NT2/D1 (cell line): ENCODE measurements at regions not wholly inside any gene's neighbourhood (a gene's known extent, or its start where the extent isn't known, plus 50 kb on each side); places are given as distances from the start of the nearest gene placed in this dataset.
"Not testable (repeated sequence)": the region's sequence is repeated elsewhere in the genome, so short reads cannot be mapped to it uniquely, and the experiment has no call there.

Experiments
- DNase-seq: peaks from one replicate; pipeline ENCODE4 v3.0.0-alpha.2; 2011; ENCODE audit warnings: low read depth, low spot score
- H3K27me3 ChIP-seq: 2 replicates; pipeline ENCODE4 v1.6.0; 2011; ENCODE audit warnings: mild to moderate bottlenecking; ENCODE audit not compliant: insufficient read length, insufficient read depth
- H3K36me3 ChIP-seq: 2 replicates; pipeline ENCODE4 v1.6.1; 2011; ENCODE audit warnings: mild to moderate bottlenecking, low read length, mixed read lengths; ENCODE audit not compliant: insufficient read depth, insufficient read length
- H3K4me1 ChIP-seq: 2 replicates; pipeline ENCODE4 v1.5.1; 2011; ENCODE audit not compliant: insufficient read depth, insufficient read length
- H3K4me3 ChIP-seq: 2 replicates; pipeline ENCODE4 v1.5.1; 2011; ENCODE audit warnings: low read depth; ENCODE audit not compliant: insufficient read length
- H3K9ac ChIP-seq: 2 replicates; pipeline ENCODE4 v1.6.0; 2011; ENCODE audit warnings: low read depth; ENCODE audit not compliant: insufficient read length
- H3K9me3 ChIP-seq: 2 replicates; pipeline ENCODE4 v1.5.1; 2011; ENCODE audit warnings: mild to moderate bottlenecking, low read length; ENCODE audit not compliant: insufficient read depth
- SUZ12 ChIP-seq: IDR thresholded peaks from 2 replicates; pipeline ENCODE4 v1.6.1; 2011; ENCODE audit not compliant: insufficient read length, insufficient read depth; ENCODE audit errors: extremely low read depth
- YY1 ChIP-seq: IDR thresholded peaks from 2 replicates; pipeline ENCODE4 v1.6.1; 2011; ENCODE audit not compliant: insufficient read length, insufficient read depth
- ZNF274 ChIP-seq: IDR thresholded peaks from 2 replicates; pipeline ENCODE4 v1.6.1; 2011; ENCODE audit warnings: mild to moderate bottlenecking, low read depth, low read length

DNA sequence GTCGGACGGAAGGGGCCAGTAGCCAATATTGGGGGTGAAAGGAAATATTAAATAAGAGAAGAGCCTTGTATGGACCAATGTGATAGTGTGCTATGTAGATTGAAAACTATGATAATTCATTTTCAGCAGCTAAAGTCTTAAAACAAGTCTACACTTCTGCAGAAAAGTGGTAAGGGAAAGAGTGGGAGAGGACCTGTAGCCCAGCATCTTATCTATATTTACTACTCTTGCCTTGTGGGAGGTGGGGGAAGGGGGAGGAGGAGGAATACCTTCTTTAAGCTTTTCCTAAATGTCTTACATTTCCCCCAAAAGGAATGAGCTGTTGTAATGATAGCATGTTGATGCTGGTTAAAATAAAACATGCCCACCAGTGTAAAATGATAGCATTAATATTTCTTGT, 220.0 kb upstream of the SPRY1 start:
- Histone ChIP-seq H3K36me3 (no peaks in the 10 kb centered on the region), H3K27me3 (no peaks in the 10 kb centered on the region), H3K4me1 (no peaks in the 10 kb centered on the region), H3K9ac (no peak overlapping the region), H3K9me3 (no peaks in the 10 kb centered on the region), H3K4me3 (no peak overlapping the region)
- TF ChIP-seq ZNF274 (no peak), YY1 (no peak), SUZ12 (no peak)
- no peak for DNase-seq

GRCh38 chr4:123182289-123182688, 214.3 kb upstream of the SPRY1 start:
- DNase-seq: no peak
- no peak for TF ChIP-seq ZNF274
- no peak for TF ChIP-seq YY1
- no peak for TF ChIP-seq SUZ12
- H3K4me1 ChIP-seq: no peaks in the 10 kb centered on the region
- no peak overlapping the region for H3K9ac ChIP-seq
- H3K4me3 ChIP-seq: no peak overlapping the region
- H3K36me3 ChIP-seq: no peaks in the 10 kb centered on the region
- no peaks in the 10 kb centered on the region for H3K9me3 ChIP-seq
- H3K27me3 ChIP-seq: no peaks in the 10 kb centered on the region

GRCh38 chr4:123183308-123183707, 213.3 kb upstream of the SPRY1 start:
- TF ChIP-seq YY1 (no peak), SUZ12 (no peak), ZNF274 (no peak)
- H3K27me3 ChIP-seq: no peaks in the 10 kb centered on the region
- H3K4me1 ChIP-seq: no peaks in the 10 kb centered on the region
- no peak overlapping the region for H3K4me3 ChIP-seq
- no peak overlapping the region for H3K9ac ChIP-seq
- H3K9me3 ChIP-seq: no peaks in the 10 kb centered on the region
- DNase-seq: no peak
- no peaks in the 10 kb centered on the region for H3K36me3 ChIP-seq

DNA sequence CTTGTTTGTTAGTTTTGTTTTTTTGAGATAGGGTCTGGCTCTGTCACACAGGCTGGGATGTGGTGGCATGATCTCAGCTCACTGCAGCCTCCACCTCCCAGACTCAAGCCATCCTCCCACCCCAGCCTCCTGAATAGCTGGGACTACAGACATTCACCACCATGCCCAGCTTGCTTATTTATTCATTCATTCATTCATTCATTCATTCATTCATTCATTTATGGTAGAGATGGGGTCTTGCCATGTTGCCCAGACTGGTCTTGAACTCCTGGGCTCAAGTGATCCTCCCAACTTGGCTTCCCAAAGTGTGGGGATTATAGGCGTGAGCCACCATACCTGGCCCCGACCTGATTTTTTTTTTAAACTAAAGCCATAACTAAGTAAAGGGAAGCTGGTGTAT, 212.8 kb upstream of the SPRY1 start:
- H3K36me3 ChIP-seq, H3K9me3 ChIP-seq, DNase-seq, H3K27me3 ChIP-seq, H3K4me3 ChIP-seq, H3K9ac ChIP-seq, H3K4me1 ChIP-seq: not testable (repeated sequence)

- no peaks in the 10 kb centered on the region for H3K9me3 ChIP-seq
- no peaks in the 10 kb centered on the region for H3K4me1 ChIP-seq
- H3K4me3 ChIP-seq: no peak overlapping the region
- no peak overlapping the region for H3K9ac ChIP-seq
- no peaks in the 10 kb centered on the region for H3K27me3 ChIP-seq
- no peak for DNase-seq
- H3K36me3 ChIP-seq: no peaks in the 10 kb centered on the region
- no peak for TF ChIP-seq SUZ12
- no peak for TF ChIP-seq YY1
- no peak for TF ChIP-seq ZNF274
Measured at GRCh38 chr4:123186731-123187130, 209.9 kb upstream of the SPRY1 start.

DNA sequence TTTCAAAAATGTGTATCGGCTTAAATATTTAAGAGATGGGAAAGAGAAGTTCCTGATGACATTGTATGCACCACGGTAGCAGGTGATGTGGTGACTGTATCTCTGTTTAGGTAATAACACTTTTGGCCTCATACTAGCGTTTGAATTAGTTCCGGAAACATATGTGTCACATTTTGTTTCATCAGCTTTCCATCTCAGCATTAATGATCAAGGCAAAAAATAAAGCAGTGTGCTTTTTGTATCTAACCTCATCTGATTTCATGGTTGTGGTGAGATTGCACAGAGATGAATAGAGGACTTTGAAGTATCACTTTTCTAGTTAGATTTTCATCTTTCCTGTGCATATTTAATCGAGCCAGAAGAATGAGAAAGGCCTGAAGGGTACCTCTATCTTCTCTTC, 206.4 kb upstream of the SPRY1 start:
- H3K4me1 ChIP-seq: no peaks in the 10 kb centered on the region
- no peak overlapping the region for H3K9ac ChIP-seq
- TF ChIP-seq YY1 (no peak), SUZ12 (no peak), ZNF274 (no peak)
- H3K27me3 ChIP-seq: no peaks in the 10 kb centered on the region
- no peak overlapping the region for H3K4me3 ChIP-seq
- no peak for DNase-seq
- H3K9me3 ChIP-seq: no peaks in the 10 kb centered on the region
- H3K36me3 ChIP-seq: no peaks in the 10 kb centered on the region

GRCh38 chr4:123191728-123192127, 204.9 kb upstream of the SPRY1 start:
- Histone ChIP-seq H3K4me1 (no peaks in the 10 kb centered on the region), H3K27me3 (no peaks in the 10 kb centered on the region), H3K36me3 (no peaks in the 10 kb centered on the region), H3K9me3 (no peaks in the 10 kb centered on the region), H3K9ac (no peak overlapping the region), H3K4me3 (no peak overlapping the region)
- TF ChIP-seq YY1 (no peak), ZNF274 (no peak), SUZ12 (no peak)
- DNase-seq: no peak

GRCh38 chr4:123193802-123194367, 202.7 kb upstream of the SPRY1 start:
- Histone ChIP-seq H3K27me3 (no peaks in the 10 kb centered on the region), H3K9me3 (no peaks in the 10 kb centered on the region), H3K4me1 (no peaks in the 10 kb centered on the region), H3K9ac (no peak overlapping the region), H3K4me3 (no peak overlapping the region), H3K36me3 (no peaks in the 10 kb centered on the region)
- TF ChIP-seq YY1: no peak
- TF ChIP-seq ZNF274: no peak
- no peak for TF ChIP-seq SUZ12
- DNase-seq: no peak
